DMS79 treated with DMSO at 0.1 percent for 48 hours (cell line): ENCODE measurements at regions not wholly inside any gene's neighbourhood (a gene's known extent, or its start where the extent isn't known, plus 50 kb on each side); places are given as distances from the start of the nearest gene placed in this dataset.

ENCODE experiments used
- DNase-seq: peaks from one replicate; lab custom pipeline; 2025; lab: John Stamatoyannopoulos, UW

DNA sequence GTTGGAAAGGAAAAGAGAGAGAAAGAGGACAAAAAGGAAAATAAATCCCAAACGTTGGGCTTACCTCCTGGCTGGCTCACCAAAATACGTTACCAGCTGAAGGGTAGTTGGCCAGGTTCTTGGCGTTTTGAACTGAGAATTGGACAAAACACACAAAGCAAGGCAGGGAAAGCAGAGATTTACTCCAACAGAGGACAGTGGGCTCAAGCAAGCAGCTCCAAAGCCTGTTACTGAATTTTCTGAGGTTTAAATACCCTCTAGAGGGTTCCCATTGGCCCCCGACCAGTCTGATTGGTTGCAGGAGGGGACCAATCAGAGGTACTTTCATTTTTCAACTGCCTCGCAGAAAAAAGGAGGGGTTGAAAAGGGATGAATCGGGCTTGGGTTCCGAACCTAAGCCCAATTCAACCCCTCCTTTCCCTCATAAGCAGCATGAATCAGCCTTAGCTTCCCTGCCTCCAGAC lies 55.6 kb upstream of the ALOX12 start:
- DNase-seq: peak; percentile 77

DNA sequence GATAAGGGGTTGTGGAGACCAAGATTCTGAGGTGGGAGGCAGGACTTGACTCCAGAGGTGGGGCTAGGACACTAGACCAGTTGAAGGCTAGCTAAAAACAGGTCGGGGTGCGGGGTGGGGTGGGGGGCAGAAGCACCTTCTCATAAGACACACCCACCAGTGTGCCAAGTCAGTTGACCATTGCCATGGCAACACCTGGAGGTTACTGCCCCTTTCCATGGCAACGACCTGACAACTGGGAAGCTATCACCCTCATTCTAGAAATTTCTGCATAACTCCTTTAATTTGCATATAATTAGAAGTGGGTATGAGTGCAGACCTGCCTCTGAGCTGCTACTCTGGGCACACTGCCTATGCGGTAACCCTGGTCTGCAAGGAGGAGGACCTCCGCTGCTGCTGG lies 53.9 kb upstream of the ALOX12 start:
- DNase-seq: no peak

DNA sequence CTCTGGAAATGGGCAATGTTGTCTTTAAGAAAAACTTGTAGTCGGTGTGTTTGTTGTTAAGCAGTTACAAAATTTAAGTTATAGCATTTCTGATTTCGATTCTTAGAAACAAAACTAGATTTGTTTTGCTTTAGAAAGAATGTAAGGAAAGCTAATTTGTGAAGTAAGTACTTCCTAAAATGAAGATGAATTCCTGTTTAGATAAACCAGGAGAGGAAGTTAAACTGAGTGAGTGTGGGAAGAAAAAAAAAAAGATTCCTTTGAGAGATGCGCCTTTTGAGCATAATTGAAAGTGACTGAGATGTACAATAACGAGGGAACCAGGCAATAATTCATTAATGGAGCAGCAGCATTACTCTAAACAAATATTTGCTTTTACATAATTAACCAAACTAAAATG lies 52.4 kb upstream of the ALOX12 start:
- DNase-seq: no peak
